T-helper 17 cell (primary cell): ENCODE measurements at regions not wholly inside any gene's neighbourhood (a gene's known extent, or its start where the extent isn't known, plus 50 kb on each side); places are given as distances from the start of the nearest gene placed in this dataset.
"Not testable (repeated sequence)": the region's sequence is repeated elsewhere in the genome, so short reads cannot be mapped to it uniquely, and the experiment has no call there.

ENCODE experiments used
- ATAC-seq: fragments of 150-1000 bp; cut with Tn5 transposase; 2 replicates; pipeline ENCODE4 v1.10.0; 2021; ENCODE audit warnings: mild to moderate bottlenecking, moderate library complexity
- DNase-seq, 3 donors: peaks; one replicate each; pipeline versions ENCODE4 v3.0.0 to v3.0.0-alpha.2; 2020 to 2021
- H3K9me3 ChIP-seq: one replicate; pipeline ENCODE4 v1.7.0; 2013; ENCODE audit warnings: low read length, mild to moderate bottlenecking; ENCODE audit not compliant: control insufficient read depth, poor library complexity, severe bottlenecking
- H3K27ac Mint-ChIP-seq: one replicate; pipeline ENCODE4 v1.8.0; 2022; ENCODE audit warnings: mild to moderate bottlenecking, moderate library complexity, mixed read lengths
- H3K27me3 Mint-ChIP-seq: one replicate; pipeline ENCODE4 v1.8.0; 2022; ENCODE audit warnings: mixed read lengths
- H3K36me3 Mint-ChIP-seq: one replicate; pipeline ENCODE4 v1.8.0; 2022; ENCODE audit warnings: low read depth, mixed read lengths
- H3K4me1 Mint-ChIP-seq: one replicate; pipeline ENCODE4 v1.8.0; 2022; ENCODE audit warnings: mild to moderate bottlenecking, mixed read lengths
- H3K4me3 Mint-ChIP-seq: one replicate; pipeline ENCODE4 v1.8.0; 2022; ENCODE audit warnings: mild to moderate bottlenecking, moderate library complexity, mixed read lengths

GRCh38 chr20:22070610-22071058, 365.2 kb downstream of the PAX1 start:
- H3K27ac Mint-ChIP-seq, result no peak overlapping the region
- DNase-seq, result no peak
- no peak overlapping the region for H3K4me3 Mint-ChIP-seq
- no peaks in the 10 kb centered on the region for H3K27me3 Mint-ChIP-seq
- no peaks in the 10 kb centered on the region for H3K36me3 Mint-ChIP-seq
- H3K9me3 ChIP-seq, result no peaks in the 10 kb centered on the region
- ATAC-seq, result no peak
- H3K4me1 Mint-ChIP-seq, result no peaks in the 10 kb centered on the region

- no peaks in the 10 kb centered on the region for H3K9me3 ChIP-seq
- no peak for ATAC-seq
These were observed 358.3 kb downstream of the PAX1 start for GRCh38 chr20:22063753-22064152.

GRCh38 chr20:22062874-22063273, 357.4 kb downstream of the PAX1 start:
- DNase-seq (no peak), ATAC-seq (no peak)
- Mint-ChIP-seq H3K27me3 (no peaks in the 10 kb centered on the region), H3K4me1 (no peaks in the 10 kb centered on the region), H3K4me3 (no peak overlapping the region), H3K36me3 (no peaks in the 10 kb centered on the region), H3K27ac (no peak overlapping the region)
- H3K9me3 ChIP-seq, result no peaks in the 10 kb centered on the region

More at GRCh38 chr20:22063753-22064152, 358.3 kb downstream of the PAX1 start:
- H3K27me3 Mint-ChIP-seq, result no peaks in the 10 kb centered on the region
- no peaks in the 10 kb centered on the region for H3K4me1 Mint-ChIP-seq
- H3K4me3 Mint-ChIP-seq, result no peak overlapping the region
- H3K27ac Mint-ChIP-seq, result no peak overlapping the region
- H3K36me3 Mint-ChIP-seq, result no peaks in the 10 kb centered on the region
- no peak for DNase-seq

- Mint-ChIP-seq H3K4me3 (no peak overlapping the region), H3K4me1 (no peaks in the 10 kb centered on the region), H3K27me3 (no peaks in the 10 kb centered on the region), H3K36me3 (no peaks in the 10 kb centered on the region), H3K27ac (no peak overlapping the region)
- DNase-seq (no peak), ATAC-seq (no peak)
- H3K9me3 ChIP-seq, result no peaks in the 10 kb centered on the region
These were observed 355.1 kb downstream of the PAX1 start for GRCh38 chr20:22060610-22061009.

GRCh38 chr20:22058746-22059145, 353.3 kb downstream of the PAX1 start:
- no peaks in the 10 kb centered on the region for H3K9me3 ChIP-seq
- H3K27ac Mint-ChIP-seq, result no peak overlapping the region
- H3K36me3 Mint-ChIP-seq, result no peaks in the 10 kb centered on the region
- no peaks in the 10 kb centered on the region for H3K27me3 Mint-ChIP-seq
- H3K4me3 Mint-ChIP-seq, result no peak overlapping the region
- H3K4me1 Mint-ChIP-seq, result no peaks in the 10 kb centered on the region
- ATAC-seq (no peak), DNase-seq (no peak)

GRCh38 chr20:22055981-22056380, 350.5 kb downstream of the PAX1 start:
- no peak for ATAC-seq
- H3K9me3 ChIP-seq, result no peaks in the 10 kb centered on the region
- DNase-seq, result no peak
- Mint-ChIP-seq H3K36me3 (no peaks in the 10 kb centered on the region), H3K27me3 (no peaks in the 10 kb centered on the region), H3K4me3 (no peak overlapping the region), H3K4me1 (no peaks in the 10 kb centered on the region), H3K27ac (no peak overlapping the region)

GRCh38 chr20:22052025-22052650, 346.7 kb downstream of the PAX1 start:
- Mint-ChIP-seq H3K36me3 (no peaks in the 10 kb centered on the region), H3K27ac (no peak overlapping the region), H3K4me3 (no peak overlapping the region), H3K4me1 (no peaks in the 10 kb centered on the region), H3K27me3 (no peaks in the 10 kb centered on the region)
- DNase-seq (no peak), ATAC-seq (no peak)
- H3K9me3 ChIP-seq, result no peaks in the 10 kb centered on the region

GRCh38 chr20:22045956-22046507, 340.6 kb downstream of the PAX1 start:
- H3K4me3 Mint-ChIP-seq, H3K9me3 ChIP-seq, H3K4me1 Mint-ChIP-seq, ATAC-seq, H3K27ac Mint-ChIP-seq, DNase-seq, H3K36me3 Mint-ChIP-seq, H3K27me3 Mint-ChIP-seq: not testable (repeated sequence)

- Mint-ChIP-seq H3K27ac (no peak overlapping the region), H3K4me1 (no peaks in the 10 kb centered on the region), H3K4me3 (no peak overlapping the region), H3K36me3 (no peaks in the 10 kb centered on the region), H3K27me3 (no peaks in the 10 kb centered on the region)
- peaks cover 2% of the 10 kb centered on the region for H3K9me3 ChIP-seq
- ATAC-seq (no peak), DNase-seq (no peak)
These were observed 322.0 kb downstream of the PAX1 start for GRCh38 chr20:22027423-22027822.

GRCh38 chr20:22020201-22020600, 314.7 kb downstream of the PAX1 start:
- DNase-seq, result no peak
- H3K27me3 Mint-ChIP-seq, result no peaks in the 10 kb centered on the region
- no peaks in the 10 kb centered on the region for H3K4me1 Mint-ChIP-seq
- ATAC-seq, result no peak
- H3K4me3 Mint-ChIP-seq, result no peak overlapping the region
- H3K9me3 ChIP-seq, result no peaks in the 10 kb centered on the region
- no peak overlapping the region for H3K27ac Mint-ChIP-seq
- H3K36me3 Mint-ChIP-seq, result no peaks in the 10 kb centered on the region

- no peaks in the 10 kb centered on the region for H3K9me3 ChIP-seq
- Mint-ChIP-seq H3K36me3 (no peaks in the 10 kb centered on the region), H3K27ac (no peak overlapping the region), H3K4me3 (no peak overlapping the region), H3K27me3 (no peaks in the 10 kb centered on the region), H3K4me1 (no peaks in the 10 kb centered on the region)
- ATAC-seq (no peak), DNase-seq (no peak)
These were observed 303.0 kb downstream of the PAX1 start for GRCh38 chr20:22008456-22008855.

GRCh38 chr20:22006306-22006705, 300.8 kb downstream of the PAX1 start:
- no peaks in the 10 kb centered on the region for H3K9me3 ChIP-seq
- no peak overlapping the region for H3K4me3 Mint-ChIP-seq
- H3K36me3 Mint-ChIP-seq, result no peaks in the 10 kb centered on the region
- DNase-seq (no peak), ATAC-seq (no peak)
- no peak overlapping the region for H3K27ac Mint-ChIP-seq
- no peaks in the 10 kb centered on the region for H3K4me1 Mint-ChIP-seq
- H3K27me3 Mint-ChIP-seq, result no peaks in the 10 kb centered on the region

- Mint-ChIP-seq H3K36me3 (no peaks in the 10 kb centered on the region), H3K27me3 (no peaks in the 10 kb centered on the region), H3K27ac (no peak overlapping the region), H3K4me3 (no peak overlapping the region), H3K4me1 (no peaks in the 10 kb centered on the region)
- DNase-seq (no peak), ATAC-seq (no peak)
- no peaks in the 10 kb centered on the region for H3K9me3 ChIP-seq
These were observed 300.1 kb downstream of the PAX1 start for GRCh38 chr20:22005535-22005934.

GRCh38 chr20:22004946-22005345, 299.5 kb downstream of the PAX1 start:
- Mint-ChIP-seq H3K27ac (no peak overlapping the region), H3K4me3 (no peak overlapping the region), H3K27me3 (no peaks in the 10 kb centered on the region), H3K4me1 (no peaks in the 10 kb centered on the region), H3K36me3 (no peaks in the 10 kb centered on the region)
- ATAC-seq, result no peak
- no peaks in the 10 kb centered on the region for H3K9me3 ChIP-seq
- DNase-seq, result no peak
